Suprapubic skin (tissue), 3 donors: ENCODE measurements at regions not wholly inside any gene's neighbourhood (a gene's known extent, or its start where the extent isn't known, plus 50 kb on each side); places are given as distances from the start of the nearest gene placed in this dataset.

Experiments used
- CTCF ChIP-seq, 2 donors: fragments of 200-600 bp in 1 of 2; fragments of 450-650 bp in 1 of 2; sonication (generic) in 1 of 2; IDR thresholded peaks; one replicate each; pipeline ENCODE4 v1.5.1; 2016 to 2019; ENCODE audit warnings: antibody characterized with exemption in 2 of 2, mild to moderate bottlenecking in 1 of 2, moderate library complexity in 1 of 2
- POLR2AphosphoS5 ChIP-seq, 3 donors: sonication (generic); formaldehyde crosslinking; IDR thresholded peaks; one replicate each; pipeline ENCODE4 v1.6.1; 2017; ENCODE audit warnings: antibody characterized with exemption in 3 of 3

- TF ChIP-seq CTCF (IDR thresholded peaks at IDR 0.05) (no peak), POLR2AphosphoS5 (IDR thresholded peaks at IDR 0.05) (no peak)
Observed at GRCh38 chr2:217294211-217294610, 434.3 kb upstream of the TNP1 start.
